ENCODE measurements at regions not wholly inside any gene's neighbourhood (a gene's known extent, or its start where the extent isn't known, plus 50 kb on each side); places are given as distances from the start of the nearest gene placed in this dataset.

DNA sequence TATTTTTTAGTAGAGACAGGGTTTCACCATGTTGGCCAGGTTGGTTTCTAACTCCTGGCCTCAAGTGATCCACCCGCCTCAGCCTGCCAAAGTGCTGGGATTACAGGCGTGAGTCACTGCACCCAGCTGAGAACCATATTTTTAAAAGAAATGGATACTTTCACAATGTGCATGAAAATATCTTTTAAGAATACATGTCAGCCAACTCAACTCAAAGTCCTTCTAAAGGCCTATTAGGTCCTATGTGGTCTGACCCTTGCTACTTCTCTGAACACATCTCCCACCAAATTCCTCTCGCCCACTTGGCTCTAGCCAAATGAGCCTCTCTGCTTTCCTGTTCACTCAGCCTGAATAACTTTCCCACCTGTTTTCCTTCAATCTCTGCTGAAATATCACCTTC is 119.6 kb downstream of the MTX2 start:
- no peak for DNase-seq

DNA sequence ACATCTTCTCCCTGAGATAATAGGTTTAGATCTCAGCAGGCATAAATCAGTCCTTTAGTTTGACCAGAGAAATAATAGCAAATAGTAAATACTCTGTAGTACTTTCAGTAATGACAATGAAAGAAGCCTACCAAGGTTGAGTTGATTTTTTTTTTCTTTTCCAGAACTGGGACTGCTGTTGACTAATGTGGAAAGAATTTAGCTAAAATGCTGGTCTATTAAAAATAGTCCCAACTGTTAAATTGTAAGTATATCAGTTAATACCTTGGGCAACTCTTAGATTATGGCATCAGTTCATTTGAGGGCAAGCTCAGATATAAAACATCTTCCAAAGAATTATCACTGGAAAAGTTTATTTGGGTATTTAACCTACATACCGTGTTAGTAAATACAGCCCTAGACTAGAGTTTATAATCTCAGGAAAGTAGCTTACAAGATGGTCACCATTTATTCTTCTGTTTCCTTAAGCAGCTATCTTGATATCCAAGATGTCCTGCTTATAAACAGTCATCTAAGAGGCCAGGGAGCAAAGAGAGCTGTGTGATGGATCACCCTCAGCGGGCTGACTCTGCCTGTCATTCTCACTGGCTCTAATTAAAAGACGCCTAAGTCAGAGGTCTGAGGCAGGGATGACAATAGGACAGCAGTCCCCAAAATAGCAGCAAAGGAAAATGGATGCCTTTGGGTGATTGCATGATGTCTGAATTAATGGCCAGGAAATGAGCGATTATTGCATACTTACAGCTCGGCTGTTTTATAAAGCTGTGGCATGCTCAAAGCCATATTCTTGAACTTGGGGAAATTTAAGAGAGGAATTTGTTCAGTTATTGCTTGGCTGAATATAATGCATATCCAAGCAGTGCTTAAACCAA is 121.3 kb downstream of the MTX2 start:
- DNase-seq = no peak

DNA sequence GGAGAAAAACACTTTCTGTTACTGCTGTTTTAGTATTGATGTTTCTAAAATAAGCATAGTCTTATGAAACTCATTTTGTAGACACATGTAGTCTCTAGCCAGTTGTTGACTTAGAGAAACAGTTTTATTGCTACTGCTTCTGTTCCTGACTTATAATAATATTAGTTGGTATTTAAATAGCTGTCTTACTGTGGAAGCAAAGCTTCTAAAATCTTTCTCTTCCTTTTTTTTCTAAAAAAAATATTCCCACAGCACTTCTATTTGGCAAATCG is 121.8 kb downstream of the MTX2 start:
- no peak for DNase-seq

DNA sequence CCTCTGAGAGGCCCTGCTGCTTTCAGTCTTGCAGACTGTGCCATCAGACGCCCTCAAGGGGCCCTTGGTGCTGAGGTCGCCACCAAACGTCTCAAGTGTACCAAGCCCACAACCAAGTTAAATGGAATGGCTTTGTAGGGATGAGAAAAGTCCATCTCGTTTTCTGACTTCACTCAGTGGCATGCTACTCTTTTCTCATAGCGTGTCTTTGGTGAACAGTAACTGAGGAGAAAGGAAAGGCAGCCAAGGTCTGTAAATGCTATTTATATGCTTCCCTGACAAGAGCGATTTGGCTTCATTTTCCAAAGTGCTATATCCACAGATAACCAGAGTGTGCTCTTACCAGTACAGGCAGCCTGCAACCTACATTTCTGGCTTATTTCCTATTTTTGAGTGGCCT is 123.0 kb downstream of the MTX2 start:
- DNase-seq = no peak

DNA sequence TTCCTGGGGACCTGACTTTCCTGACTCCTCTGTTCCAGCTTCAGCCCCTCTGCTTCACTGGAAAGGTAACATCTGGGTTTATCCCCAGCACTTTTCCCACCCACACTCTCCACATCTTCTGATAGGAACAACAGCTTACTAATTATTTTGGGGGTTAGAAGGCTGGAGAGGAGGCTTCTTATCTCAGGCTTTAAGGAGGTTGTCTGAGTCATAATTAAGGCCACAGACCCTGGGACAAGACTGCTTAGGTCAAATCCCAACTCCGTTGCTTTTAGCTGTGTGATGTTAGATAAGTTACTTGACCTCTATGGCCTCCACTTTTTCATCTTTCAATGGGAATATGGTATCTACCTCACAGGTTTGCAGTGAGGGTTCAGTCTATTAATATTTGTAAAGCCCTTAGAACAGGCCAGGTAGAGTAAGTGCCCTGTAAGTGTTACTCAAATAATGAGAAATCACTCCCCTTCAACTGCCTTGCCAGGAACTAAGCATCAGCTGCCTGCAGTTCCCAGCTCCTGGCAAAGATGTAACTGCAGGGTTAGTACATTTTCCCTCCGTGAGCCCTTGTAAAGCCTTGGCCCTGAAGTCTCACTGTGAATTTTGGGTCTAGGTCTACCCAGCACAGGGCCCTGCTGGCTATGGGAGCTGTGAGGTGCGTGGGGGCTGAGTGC is 123.6 kb downstream of the MTX2 start:
- DNase-seq = no peak

DNA sequence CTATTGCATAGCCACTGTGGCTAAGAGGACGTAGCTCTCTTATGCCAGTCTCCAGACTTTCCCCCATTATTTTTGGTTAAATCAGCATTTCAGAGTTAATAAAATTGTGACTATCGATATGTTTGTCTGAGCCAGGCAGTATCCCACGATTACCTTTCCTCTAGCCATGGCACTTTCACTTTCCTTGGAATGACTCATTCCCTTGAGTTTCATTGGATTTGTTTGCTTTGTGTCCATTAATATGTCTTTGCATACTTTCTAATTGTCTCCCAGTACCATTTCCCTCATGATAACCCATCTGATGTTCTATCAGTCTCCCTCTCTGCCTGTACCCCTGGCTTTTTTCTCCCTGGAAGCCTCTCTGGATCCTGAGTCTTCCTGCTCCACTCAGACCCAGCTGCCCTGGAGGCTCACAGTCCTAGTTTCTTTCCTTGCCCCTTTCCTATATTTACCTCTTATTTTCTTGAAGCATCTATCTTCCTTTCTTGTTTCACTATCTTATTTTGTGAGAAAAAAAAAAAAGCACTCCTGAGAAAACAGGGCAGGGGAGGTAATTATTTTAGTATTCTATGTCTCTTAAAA is 126.1 kb downstream of the MTX2 start:
- DNase-seq = no peak

DNA sequence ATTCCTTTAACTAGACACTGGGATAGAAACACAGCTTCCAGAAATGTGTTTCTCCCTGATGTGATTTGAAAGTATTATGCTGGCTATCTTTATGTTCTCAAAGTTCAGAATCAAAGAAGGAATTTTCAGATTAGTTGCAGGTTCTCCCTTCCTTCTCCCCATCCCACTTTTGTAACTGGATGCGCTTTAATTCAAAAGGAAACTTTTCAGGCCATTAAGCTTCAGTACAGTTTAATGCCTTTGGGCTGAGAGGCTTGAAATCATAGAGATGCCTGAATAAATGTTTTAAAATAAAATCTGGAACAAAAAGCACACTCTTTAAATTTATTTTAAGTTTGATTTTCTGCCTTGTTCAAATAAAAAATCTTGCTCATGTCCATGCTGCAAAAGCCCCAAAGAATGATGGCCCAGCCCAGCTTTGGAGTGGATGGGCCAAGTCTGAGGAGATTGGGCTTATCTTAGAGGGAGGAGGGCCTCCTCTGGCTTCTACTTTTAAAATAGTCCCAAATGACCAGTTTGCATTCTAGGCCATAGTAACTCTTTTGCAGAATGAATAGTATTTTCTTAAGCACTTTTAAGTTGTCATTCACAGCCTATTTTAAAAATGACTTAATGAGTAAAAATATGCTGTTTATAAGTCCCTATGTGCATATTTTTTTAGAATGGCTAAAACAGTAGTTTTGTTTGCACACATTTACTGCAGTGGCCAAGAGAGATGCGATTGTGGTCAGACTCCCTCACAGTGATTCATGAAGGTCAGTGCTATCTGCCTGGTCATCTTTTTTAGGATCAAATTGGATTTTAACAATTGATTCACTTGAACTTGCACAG is 129.2 kb downstream of the MTX2 start:
- DNase-seq = no peak

DNA sequence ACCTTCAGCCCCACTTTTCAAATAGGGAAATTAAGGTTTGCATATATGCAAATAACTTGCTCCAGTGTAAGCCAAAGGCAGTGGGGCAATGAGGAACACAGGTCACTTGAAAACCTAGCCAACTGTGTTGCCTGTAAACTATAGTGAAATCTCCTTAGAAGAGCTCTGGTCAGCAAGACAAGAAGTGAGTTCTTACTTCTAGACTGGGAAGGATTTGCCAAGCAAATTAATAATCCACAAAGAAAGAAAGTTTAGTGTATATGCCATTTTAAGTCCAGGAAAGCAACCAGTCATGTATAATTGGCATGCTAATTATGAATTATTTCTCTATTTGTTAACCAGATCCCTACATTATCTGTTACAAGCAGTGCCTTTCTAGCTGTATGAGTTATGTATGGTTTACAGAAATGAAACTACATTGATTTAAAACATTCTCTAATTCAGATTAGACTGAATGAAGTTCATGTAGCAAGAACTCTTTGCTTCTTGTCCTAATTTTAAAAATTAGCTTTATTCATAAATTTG is 129.9 kb downstream of the MTX2 start:
- no peak for DNase-seq

DNA sequence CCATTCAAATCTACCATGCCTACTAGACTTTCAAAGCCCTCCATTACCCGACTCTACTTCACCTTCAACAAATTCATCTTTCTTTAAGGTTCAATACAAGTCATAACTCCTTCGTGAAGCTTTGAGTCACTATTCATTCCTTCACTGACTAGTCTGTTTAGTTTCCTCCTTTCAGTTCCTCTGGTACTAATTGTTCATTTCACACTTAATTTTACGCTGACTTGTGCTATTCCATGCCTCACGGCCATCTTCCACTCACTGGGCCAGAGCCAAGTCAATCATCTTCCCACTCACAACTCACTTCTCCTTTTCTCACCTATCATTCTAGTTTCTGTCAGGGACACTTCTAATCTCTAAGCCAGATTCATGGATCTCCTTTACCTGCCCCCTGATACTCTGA is 136.2 kb downstream of the MTX2 start:
- DNase-seq = no peak

DNA sequence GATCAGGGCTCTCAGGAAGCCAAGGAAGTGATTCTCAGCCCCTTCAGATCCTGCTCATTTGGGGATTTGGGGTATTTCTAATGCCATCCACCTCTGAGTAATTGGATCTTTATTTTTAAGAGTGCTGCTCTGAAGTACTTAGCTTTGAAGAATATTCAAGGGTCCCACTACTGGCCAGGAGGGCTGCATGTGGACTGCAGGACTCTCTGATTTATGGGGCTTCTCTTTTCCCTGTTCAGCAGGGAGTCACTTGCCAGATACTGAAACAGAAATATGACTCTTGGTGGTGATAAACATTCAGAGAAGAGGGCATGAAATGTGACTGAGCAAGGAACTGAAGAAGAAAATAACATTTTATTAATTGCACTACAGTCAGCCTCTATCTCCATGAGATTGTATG is 138.5 kb downstream of the MTX2 start:
- no peak for DNase-seq

DNA sequence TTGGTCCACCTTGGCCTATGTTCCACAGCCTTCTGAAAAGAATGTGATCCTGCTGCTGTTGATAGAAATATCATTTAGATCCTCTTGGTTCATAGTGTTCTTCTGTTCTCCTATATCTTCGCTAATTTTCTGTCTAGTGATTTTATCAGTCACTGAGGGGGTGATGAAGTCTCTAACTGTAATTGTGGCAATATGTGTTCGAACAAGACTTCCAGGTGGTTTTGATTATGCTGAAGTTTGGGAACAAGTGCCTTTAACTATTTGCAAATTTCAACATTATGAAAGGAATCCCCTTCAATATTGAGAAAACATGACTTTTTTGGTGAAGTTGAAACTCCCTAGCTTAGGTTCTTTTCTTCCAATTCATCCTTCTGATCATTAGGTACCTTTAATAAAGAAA is 140.4 kb downstream of the MTX2 start:
- no peak for DNase-seq

DNA sequence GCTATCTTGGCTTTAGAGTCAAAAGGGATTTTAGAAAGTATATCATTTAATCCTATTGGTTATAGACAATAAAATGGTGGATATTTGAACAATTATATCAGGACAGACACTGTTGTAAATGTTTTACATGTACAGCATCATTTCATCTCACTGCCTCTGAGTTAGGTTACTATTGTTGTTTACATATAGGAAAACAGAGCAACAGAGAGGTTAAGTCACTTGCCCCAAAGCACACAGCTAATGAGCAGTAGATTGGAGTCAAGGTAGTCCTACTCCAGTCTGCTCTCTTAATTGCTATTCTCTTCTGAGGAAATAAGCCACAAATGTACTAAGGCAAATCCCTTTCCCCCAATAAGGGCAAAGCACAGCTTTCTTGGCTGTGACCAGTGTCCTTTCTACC is 142.9 kb downstream of the MTX2 start:
- no peak for DNase-seq

DNA sequence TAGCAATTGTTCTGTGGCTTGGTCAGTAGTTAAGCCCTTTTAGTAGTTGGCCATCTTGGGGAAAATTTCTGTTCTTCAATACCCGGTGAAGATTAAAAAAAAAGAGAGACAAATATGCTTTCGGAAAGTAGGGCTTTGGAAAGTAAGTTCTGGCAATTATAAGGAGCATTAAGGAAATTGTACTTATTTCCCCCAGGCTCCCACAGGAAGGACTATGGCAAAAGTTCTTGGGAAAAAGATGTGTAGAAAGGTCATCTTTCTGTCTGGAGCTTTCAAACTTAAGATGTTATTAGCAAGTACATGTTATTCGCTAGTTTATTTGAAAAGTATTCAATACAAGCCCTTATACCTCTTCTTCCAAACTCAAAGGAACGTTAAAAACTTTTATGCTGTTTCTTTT is 144.5 kb downstream of the MTX2 start:
- DNase-seq = no peak

DNA sequence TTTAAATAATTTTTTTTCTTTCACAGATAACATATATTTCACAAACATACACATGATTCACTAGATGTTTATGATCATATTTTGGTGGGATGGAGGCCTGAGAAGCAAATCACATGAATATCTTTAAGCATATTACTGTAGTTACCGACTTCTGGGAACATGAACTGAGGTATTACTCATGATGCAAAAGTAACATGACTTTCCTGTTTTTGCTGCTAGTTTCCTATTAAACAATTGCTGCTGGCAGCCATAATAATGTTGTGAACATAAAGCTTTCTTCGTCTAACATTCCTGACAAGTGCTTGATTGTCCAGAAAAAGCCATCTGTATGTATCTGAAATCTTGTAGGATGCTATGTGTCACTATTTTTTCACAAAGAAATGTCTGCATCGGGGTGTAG is 145.4 kb downstream of the MTX2 start:
- no peak for DNase-seq

DNA sequence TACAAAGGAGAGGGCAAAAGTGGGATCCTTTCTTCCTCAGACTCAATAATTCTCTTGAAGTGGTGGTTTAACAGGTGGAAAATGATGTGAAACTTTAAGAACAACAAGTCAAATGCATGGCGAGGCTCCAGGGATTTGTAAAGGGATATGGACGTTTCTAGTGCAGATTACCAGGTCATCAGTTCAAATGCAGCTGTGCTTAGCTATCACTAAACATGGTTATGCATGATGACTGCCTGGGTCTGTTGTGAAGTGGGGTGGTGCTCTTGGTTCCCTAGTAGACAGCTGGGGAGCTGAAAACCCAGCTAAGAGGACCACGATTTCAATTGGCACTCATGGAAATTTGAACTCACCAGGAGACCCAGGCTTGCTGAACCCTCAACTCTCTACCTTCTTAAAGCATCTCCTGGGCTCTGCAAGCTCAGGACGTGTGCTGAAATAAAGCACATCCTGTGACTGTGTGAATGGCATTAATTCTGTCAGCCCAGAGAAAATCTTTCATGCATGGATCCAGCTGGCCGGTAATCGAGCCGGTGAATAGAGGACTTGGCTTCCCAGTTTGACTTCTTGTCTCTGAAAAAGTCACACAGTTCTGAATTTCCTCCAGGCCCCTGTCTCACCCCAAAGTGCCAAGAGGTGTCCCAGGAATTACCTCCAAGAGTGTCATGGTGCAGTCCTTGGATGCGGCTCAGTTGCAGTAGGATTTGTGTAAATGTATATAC is 146.1 kb downstream of the MTX2 start:
- no peak for DNase-seq

DNA sequence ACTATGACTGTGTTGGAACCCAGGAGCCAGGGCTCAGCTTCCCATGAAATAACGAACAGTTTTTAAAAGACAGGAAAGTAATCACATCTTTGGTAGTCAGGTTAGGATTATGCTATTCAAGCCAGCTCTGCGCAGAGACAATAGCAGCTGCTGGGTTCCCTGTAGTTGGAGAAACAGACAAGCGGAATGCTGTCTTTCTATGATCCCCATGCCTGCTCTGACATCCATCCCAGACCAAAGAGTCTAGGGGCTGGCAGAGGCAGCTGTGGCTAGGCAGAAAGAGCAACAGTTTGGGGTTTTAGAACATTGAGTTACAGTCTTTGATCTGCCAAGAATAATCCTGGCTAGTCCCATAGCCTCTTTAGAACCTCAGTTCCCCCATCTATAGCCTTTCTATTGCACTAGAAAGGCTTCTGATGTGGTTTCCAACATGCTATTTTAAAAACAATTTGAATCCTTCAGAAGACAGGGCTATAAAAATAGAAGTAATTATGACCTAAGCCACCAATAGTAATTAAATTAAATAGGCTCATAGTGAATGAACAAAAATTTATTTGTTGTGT is 146.8 kb downstream of the MTX2 start:
- no peak for DNase-seq

DNA sequence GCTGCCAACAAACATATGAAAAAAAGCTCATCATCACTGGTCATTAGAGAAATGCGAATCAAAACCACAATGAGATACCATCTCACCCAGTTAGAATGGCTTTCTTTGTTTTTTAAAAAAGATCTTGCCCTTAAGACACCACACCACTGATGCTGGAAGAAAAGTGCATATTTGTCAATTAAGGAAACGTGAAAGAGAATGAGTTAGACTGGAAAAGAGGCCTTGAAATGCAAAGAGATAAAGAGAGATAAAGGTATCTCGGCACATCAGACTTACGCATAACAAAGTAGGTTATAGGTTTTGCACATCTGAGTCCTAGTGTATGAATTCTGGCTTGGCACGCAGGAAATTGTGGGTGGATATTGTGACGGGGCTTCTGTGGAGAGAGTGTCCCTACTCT is 149.5 kb downstream of the MTX2 start:
- no peak for DNase-seq

DNA sequence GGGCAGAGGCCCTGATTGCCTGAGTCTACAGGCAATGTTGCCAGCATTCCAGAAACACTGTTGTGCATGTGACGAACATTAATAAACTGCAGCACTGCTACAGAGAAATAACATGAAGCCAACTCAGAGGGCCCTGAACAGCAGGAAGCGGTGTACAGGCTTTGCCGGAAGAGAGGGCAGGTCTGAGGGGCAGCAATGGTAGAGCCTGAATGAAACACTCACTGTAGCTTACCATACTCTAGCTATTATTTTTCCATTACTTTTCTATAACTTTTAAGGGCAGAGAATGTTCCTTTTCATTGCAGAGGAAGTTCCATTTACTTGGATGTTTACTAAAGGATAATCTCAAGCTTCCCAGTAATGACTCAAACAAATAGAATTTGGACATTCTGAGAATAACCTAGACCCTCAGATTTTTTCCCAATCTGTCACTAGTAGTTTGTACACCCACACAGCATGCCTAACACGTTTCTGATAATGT is 150.4 kb downstream of the MTX2 start:
- DNase-seq = no peak

DNA sequence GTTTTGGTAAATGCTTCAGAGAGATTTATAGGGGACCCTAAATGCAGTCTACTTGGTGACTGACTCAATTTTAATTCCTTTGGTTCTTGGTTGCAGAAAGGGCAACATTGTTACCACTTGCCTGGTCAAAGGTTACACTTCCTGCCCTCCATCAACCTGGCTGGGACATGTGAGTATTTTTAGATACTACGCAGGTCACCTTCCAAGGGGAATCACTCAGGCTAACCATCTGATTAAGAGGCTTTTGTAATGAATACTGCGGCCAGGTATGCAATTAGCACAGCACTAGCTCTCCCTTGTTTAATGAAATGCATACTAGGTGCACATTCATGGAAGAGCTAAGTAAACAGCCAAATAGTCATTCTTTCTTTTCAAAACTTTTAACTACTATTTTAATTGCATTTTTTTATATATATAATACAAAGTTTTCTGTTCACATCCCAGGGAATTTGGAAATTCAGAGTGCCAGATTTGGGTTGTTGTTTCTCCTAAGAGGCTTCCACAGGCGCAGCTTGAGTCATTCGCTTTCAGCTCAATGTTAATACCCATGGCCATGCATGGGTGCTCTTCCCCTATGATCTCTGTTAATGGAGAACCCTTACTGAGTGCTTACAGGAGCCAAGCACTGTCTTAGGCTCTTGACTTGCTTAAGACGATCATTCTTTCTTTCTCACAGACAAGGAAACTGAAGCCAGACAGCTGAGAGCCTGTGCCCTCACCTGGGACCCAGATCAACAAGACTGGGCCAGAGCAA is 152.2 kb downstream of the MTX2 start:
- no peak for DNase-seq

DNA sequence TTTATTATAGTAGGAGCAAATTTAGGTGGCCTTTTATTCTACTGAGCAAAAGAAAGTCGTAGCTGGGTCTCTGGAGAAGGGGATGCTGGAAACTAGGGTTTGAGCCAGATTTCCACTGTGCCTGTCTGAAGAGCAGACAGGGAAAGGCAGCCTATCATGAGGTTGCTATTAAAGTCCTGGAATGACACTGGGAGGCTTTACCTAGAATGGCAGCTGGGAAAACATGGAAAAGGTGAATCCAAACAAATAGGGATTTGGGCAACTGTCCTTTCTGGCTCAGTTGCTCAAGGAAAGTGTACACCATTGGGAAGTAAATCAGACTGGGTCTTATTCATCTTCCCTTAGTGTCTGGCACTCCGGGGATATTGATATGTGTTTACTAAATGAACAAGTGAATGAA is 154.6 kb downstream of the MTX2 start:
- DNase-seq = no peak

DNA sequence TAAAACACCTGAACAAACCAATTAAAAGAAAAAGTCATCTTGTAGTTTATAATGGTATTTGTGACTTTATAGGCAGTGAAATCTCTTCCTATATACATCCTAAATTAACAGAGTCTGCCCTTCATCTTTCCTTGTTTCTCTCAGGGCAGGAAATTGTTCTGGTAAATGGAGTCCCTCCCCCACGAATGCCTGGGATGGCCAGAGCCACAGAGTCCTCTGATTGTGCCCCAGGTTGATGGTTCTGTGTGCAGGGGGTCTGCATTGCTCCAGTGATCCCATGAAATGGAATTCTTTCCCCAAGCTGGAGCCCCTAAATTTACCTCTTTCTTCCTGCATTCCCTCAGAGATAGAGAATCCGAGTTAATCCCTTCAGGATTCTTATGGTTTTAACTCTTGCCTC is 155.5 kb downstream of the MTX2 start:
- no peak for DNase-seq

All from activated naive CD4-positive, alpha-beta T cell treated with Interleukin-2 at 50 U/mL for 16 hours (primary cell).